Mucosa of gallbladder (tissue), 1 donor: ENCODE measurements at regions not wholly inside any gene's neighbourhood (a gene's known extent, or its start where the extent isn't known, plus 50 kb on each side); places are given as distances from the start of the nearest gene placed in this dataset.
"Not testable (repeated sequence)": the region's sequence is repeated elsewhere in the genome, so short reads cannot be mapped to it uniquely, and the experiment has no call there.

Experiments used
- DNase-seq: peaks from one replicate; pipeline ENCODE4 v3.0.0-alpha.2; 2020; ENCODE audit warnings: low spot score
- donor health status: DM: no; HTN: no; CAD: no.

GRCh38 chr11:122401581-122401980 is 253.9 kb upstream of the UBASH3B start:
- not testable (repeated sequence) for DNase-seq

- no peak for DNase-seq
Observed at GRCh38 chr11:122399375-122399774, 256.1 kb upstream of the UBASH3B start.

- no peak for DNase-seq
Observed at GRCh38 chr11:122398851-122399250, 256.7 kb upstream of the UBASH3B start.

GRCh38 chr11:122398167-122398566 is 257.4 kb upstream of the UBASH3B start:
- DNase-seq: no peak

GRCh38 chr11:122395282-122395681 is 260.2 kb upstream of the UBASH3B start:
- no peak for DNase-seq

GRCh38 chr11:122394313-122394712 is 261.2 kb upstream of the UBASH3B start:
- no peak for DNase-seq

- DNase-seq: no peak
Observed at GRCh38 chr11:122393209-122393860, 262.2 kb upstream of the UBASH3B start.

- no peak for DNase-seq
Observed at GRCh38 chr11:122392508-122392907, 263.0 kb upstream of the UBASH3B start.

GRCh38 chr11:122391049-122391448 is 264.5 kb upstream of the UBASH3B start:
- no peak for DNase-seq

GRCh38 chr11:122383186-122383585 is 267.2 kb upstream of the BLID start:
- no peak for DNase-seq

GRCh38 chr11:122375687-122376399 is 259.8 kb upstream of the BLID start:
- DNase-seq: no peak

- no peak for DNase-seq
Observed at GRCh38 chr11:122368796-122369195, 252.8 kb upstream of the BLID start.

GRCh38 chr11:122367809-122368231 is 251.8 kb upstream of the BLID start:
- peak; percentile 76 for DNase-seq

GRCh38 chr11:122365610-122366360 is 249.8 kb upstream of the BLID start:
- DNase-seq: peak; percentile 13

GRCh38 chr11:122363296-122363695 is 247.3 kb upstream of the BLID start:
- DNase-seq: no peak

GRCh38 chr11:122362381-122362780 is 246.4 kb upstream of the BLID start:
- no peak for DNase-seq

GRCh38 chr11:122360875-122361274 is 244.9 kb upstream of the BLID start:
- DNase-seq: no peak

- DNase-seq: no peak
Observed at GRCh38 chr11:122359081-122359571, 243.1 kb upstream of the BLID start.

GRCh38 chr11:122358292-122358691 is 242.3 kb upstream of the BLID start:
- no peak for DNase-seq

- no peak for DNase-seq
Observed at GRCh38 chr11:122355968-122356367, 240.0 kb upstream of the BLID start.

GRCh38 chr11:122354025-122354697 is 238.1 kb upstream of the BLID start:
- DNase-seq: no peak

GRCh38 chr11:122353561-122353960 is 237.5 kb upstream of the BLID start:
- no peak for DNase-seq
